Adrenal gland (tissue), 5 donors: ENCODE measurements at regions not wholly inside any gene's neighbourhood (a gene's known extent, or its start where the extent isn't known, plus 50 kb on each side); places are given as distances from the start of the nearest gene placed in this dataset.

Experiments used
- POLR2A ChIP-seq, 2 donors: fragments of 450-650 bp; IDR thresholded peaks; one replicate each; pipeline ENCODE4 v1.6.1; 2017; ENCODE audit warnings: antibody characterized with exemption in 2 of 2, mild to moderate bottlenecking in 2 of 2, moderate library complexity in 1 of 2
- TF ChIP-seq, protein P1 (sequence below), 6 experiments: fragments of 450-650 bp in 4 of 6; fragments of 200-600 bp in 2 of 6; sonication (generic) in 1 of 6; IDR thresholded peaks; 1 replicate in 5 of 6; 2 replicates in 1 of 6; pipeline versions ENCODE4 v1.5.1 to v1.8.0; 2016 to 2021; ENCODE audit warnings: antibody characterized with exemption in 6 of 6, mild to moderate bottlenecking in 2 of 6, moderate library complexity in 1 of 6
- donor health status: DM: no; HTN: no; CAD: no.

DNA sequence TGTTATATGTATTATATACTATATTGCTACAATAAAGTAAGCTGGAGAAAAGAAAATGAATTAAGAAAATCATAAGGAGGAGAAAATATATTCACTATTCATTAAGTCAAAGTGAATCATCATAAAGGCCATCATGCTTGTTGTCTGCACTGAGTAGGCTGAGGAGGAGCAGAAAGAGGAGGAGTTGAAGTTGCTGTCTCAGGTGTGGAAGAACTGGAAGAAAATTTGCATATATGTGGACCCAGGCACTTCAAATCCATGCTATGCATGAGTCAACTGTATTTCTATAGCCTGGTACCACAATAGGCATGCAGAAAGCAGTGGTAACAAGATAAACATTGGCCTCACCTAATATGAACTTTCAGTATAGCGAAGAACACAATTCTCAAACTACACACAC, 135.9 kb upstream of the SGCG start:
- no peak for TF ChIP-seq POLR2A (IDR thresholded peaks at IDR 0.05)
- TF ChIP-seq, protein P1, sequence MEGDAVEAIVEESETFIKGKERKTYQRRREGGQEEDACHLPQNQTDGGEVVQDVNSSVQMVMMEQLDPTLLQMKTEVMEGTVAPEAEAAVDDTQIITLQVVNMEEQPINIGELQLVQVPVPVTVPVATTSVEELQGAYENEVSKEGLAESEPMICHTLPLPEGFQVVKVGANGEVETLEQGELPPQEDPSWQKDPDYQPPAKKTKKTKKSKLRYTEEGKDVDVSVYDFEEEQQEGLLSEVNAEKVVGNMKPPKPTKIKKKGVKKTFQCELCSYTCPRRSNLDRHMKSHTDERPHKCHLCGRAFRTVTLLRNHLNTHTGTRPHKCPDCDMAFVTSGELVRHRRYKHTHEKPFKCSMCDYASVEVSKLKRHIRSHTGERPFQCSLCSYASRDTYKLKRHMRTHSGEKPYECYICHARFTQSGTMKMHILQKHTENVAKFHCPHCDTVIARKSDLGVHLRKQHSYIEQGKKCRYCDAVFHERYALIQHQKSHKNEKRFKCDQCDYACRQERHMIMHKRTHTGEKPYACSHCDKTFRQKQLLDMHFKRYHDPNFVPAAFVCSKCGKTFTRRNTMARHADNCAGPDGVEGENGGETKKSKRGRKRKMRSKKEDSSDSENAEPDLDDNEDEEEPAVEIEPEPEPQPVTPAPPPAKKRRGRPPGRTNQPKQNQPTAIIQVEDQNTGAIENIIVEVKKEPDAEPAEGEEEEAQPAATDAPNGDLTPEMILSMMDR (IDR thresholded peaks at IDR 0.05), result no peak
